ENCODE measurements at regions not wholly inside any gene's neighbourhood (a gene's known extent, or its start where the extent isn't known, plus 50 kb on each side); places are given as distances from the start of the nearest gene placed in this dataset.

DNA sequence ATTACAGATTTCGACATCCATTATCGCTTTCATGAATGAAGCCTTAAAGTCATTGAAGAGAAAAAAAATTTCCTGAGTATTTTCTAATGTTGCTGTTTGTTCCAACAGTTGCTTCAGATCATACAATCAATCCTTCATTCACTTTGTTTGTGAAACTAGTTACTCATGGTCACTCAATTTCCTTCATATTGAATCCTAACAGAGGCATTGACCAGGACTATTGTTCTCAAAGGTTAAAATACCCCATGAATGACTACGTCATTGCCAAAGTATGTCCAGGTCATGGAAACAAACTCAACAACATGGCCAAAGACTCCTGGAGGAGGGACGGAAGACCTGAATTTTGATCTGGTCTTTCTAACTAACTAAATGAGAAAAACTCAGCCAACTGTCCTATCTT is 54.0 kb upstream of the ABCB5 start:
- H3K4me3 ChIP-seq (ENCODE audit: low read length), result no peak overlapping the region
- DNase-seq (ENCODE audit: low read depth), result no peak
- no peak for TF ChIP-seq CTCF (IDR thresholded peaks at IDR 0.05; ENCODE audit: insufficient read depth, low read depth, low read length, missing control alignments)

- no peak overlapping the region for H3K4me3 ChIP-seq (ENCODE audit: low read length)
- TF ChIP-seq CTCF (IDR thresholded peaks at IDR 0.05; ENCODE audit: insufficient read depth, low read depth, low read length, missing control alignments), result no peak
- DNase-seq (ENCODE audit: low read depth), result no peak
Observed at GRCh38 chr7:20561908-20562307, 53.6 kb upstream of the ABCB5 start.

- DNase-seq (ENCODE audit: low read depth), result peak; percentile 20
- no peak overlapping the region for H3K4me3 ChIP-seq (ENCODE audit: low read length)
- TF ChIP-seq CTCF (IDR thresholded peaks at IDR 0.05; ENCODE audit: insufficient read depth, low read depth, low read length, missing control alignments), result no peak
Observed at GRCh38 chr7:20562461-20562860, 53.0 kb upstream of the ABCB5 start.

Measured in epithelial cell of esophagus (primary cell).